H1 (cell line): ENCODE measurements at regions not wholly inside any gene's neighbourhood (a gene's known extent, or its start where the extent isn't known, plus 50 kb on each side); places are given as distances from the start of the nearest gene placed in this dataset.
"Not testable (repeated sequence)": the region's sequence is repeated elsewhere in the genome, so short reads cannot be mapped to it uniquely, and the experiment has no call there.

Experiments
- CTCF ChIA-PET: fragments of 300-600 bp; sonication (Branson Sonifier 250); formaldehyde crosslinking; loops from one replicate; lab custom pipeline; 2021; ENCODE audit not compliant: partially characterized antibody; lab: Charles Lee
- POLR2A ChIA-PET: fragments of 300-600 bp; sonication (Branson Sonifier 250); formaldehyde crosslinking; loops from one replicate; lab custom pipeline; 2021; ENCODE audit warnings: inconsistent platforms; ENCODE audit not compliant: partially characterized antibody; lab: Charles Lee
- DNase-seq, 2 experiments: peaks; one replicate each; pipeline versions ENCODE4 v3.0.0 to v3.0.0-alpha.2; 2010 to 2022; ENCODE audit warnings: low spot score in 2 of 2, low read depth in 1 of 2, mixed read lengths in 1 of 2
- FAIRE-seq: peaks from 2 replicates; lab custom pipeline; 2011; peaks lifted over from hg19 to GRCh38; lab: Jason Lieb, UNC
- H2AFZ ChIP-seq: 2 replicates; pipeline ENCODE4 v1.8.1; 2012; ENCODE audit warnings: low read length, inconsistent platforms
- H2AK5ac ChIP-seq: 2 replicates; pipeline ENCODE4 v1.6.1; 2013; ENCODE audit warnings: low read depth, low read length
- H2BK120ac ChIP-seq: replicated peaks from 2 replicates; pipeline ENCODE3; 2013; ENCODE audit warnings: low read depth, low read length, inconsistent platforms
- H2BK12ac ChIP-seq: 2 replicates; pipeline ENCODE4 v1.6.1; 2013; ENCODE audit warnings: low read depth, low read length
- H2BK15ac ChIP-seq: 2 replicates; pipeline ENCODE4 v1.6.1; 2013; ENCODE audit warnings: low read length
- H2BK20ac ChIP-seq: 2 replicates; pipeline ENCODE4 v1.6.1; 2013; ENCODE audit warnings: low read length
- H2BK5ac ChIP-seq: 2 replicates; pipeline ENCODE4 v1.6.1; 2013; ENCODE audit warnings: low read depth, low read length
- H3K14ac ChIP-seq: 2 replicates; pipeline ENCODE4 v1.6.1; 2013; ENCODE audit warnings: inconsistent platforms; ENCODE audit not compliant: insufficient read length
- H3K18ac ChIP-seq: 2 replicates; pipeline ENCODE4 v1.6.1; 2013; ENCODE audit warnings: low read length; ENCODE audit errors: extremely low read depth
- H3K23ac ChIP-seq: 2 replicates; pipeline ENCODE4 v1.6.1; 2013; ENCODE audit warnings: inconsistent platforms; ENCODE audit not compliant: insufficient read length
- H3K23me2 ChIP-seq: 2 replicates; pipeline ENCODE4 v1.6.1; 2013; ENCODE audit warnings: low read depth, low read length
- H3K27ac ChIP-seq: 2 replicates; pipeline ENCODE4 v1.6.1; 2011; ENCODE audit warnings: low read depth, low read length, inconsistent platforms
- H3K27me3 ChIP-seq, 4 experiments: replicated peaks in 1 of 4; 1 replicate in 1 of 4; 2 replicates in 3 of 4; pipeline versions ENCODE4 v1.6.1 to v1.8.1; 2011 to 2013; ENCODE audit warnings: low read length in 3 of 4, mild to moderate bottlenecking in 3 of 4, inconsistent platforms in 2 of 4, mixed read lengths in 2 of 4, moderate library complexity in 1 of 4; ENCODE audit not compliant: control insufficient read depth in 3 of 4, insufficient read depth in 3 of 4; ENCODE audit errors: extremely low read depth in 1 of 4
- H3K36me3 ChIP-seq, 4 experiments: 2 replicates each; pipeline versions ENCODE4 v1.6.1 to v1.8.1; 2011 to 2013; ENCODE audit warnings: mild to moderate bottlenecking in 4 of 4, low read length in 3 of 4, moderate library complexity in 2 of 4, control low read depth in 1 of 4, inconsistent platforms in 1 of 4; ENCODE audit not compliant: insufficient read depth in 4 of 4, control insufficient read depth in 2 of 4
- H3K4ac ChIP-seq: replicated peaks from 2 replicates; pipeline ENCODE3; 2013; ENCODE audit warnings: low read length, low read depth, mixed read lengths, inconsistent platforms; ENCODE audit not compliant: insufficient read length
- H3K4me1 ChIP-seq, 4 experiments: replicated peaks in 1 of 4; 1 replicate in 1 of 4; 2 replicates in 3 of 4; pipeline versions ENCODE4 v1.6.1 to v1.8.1; 2011 to 2013; ENCODE audit warnings: low read length in 3 of 4, inconsistent platforms in 2 of 4, mixed read lengths in 1 of 4; ENCODE audit not compliant: insufficient read depth in 4 of 4, control insufficient read depth in 3 of 4
- H3K4me2 ChIP-seq, 2 experiments: 2 replicates each; pipeline versions ENCODE4 v1.6.1 to v1.8.1; 2011 to 2013; ENCODE audit warnings: low read depth in 2 of 2, low read length in 2 of 2, control low read depth in 1 of 2, inconsistent platforms in 1 of 2, mild to moderate bottlenecking in 1 of 2; ENCODE audit not compliant: insufficient read depth in 1 of 2
- H3K4me3 ChIP-seq, 4 experiments: fragments of 200-600, 300-600 bp in 1 of 4; sonication (generic), shearing (Covaris generic), sonication (Bioruptor Twin) in 1 of 4; 2 replicates each; pipeline versions ENCODE4 v1.5.1 to v1.8.1; 2011 to 2016; ENCODE audit warnings: low read length in 4 of 4, low read depth in 3 of 4, control low read depth in 2 of 4, inconsistent platforms in 2 of 4, mild to moderate bottlenecking in 2 of 4, mixed read lengths in 1 of 4, moderate library complexity in 1 of 4; ENCODE audit not compliant: insufficient read depth in 2 of 4; ENCODE audit errors: extremely low read depth in 1 of 4
- H3K56ac ChIP-seq: replicated peaks from 2 replicates; pipeline ENCODE3; 2013; ENCODE audit warnings: low read depth, mild to moderate bottlenecking, mixed read lengths, low read length, inconsistent platforms; ENCODE audit not compliant: insufficient read length
- H3K79me1 ChIP-seq: 2 replicates; pipeline ENCODE4 v1.6.1; 2013; ENCODE audit warnings: low read depth, low read length, control low read depth
- H3K79me2 ChIP-seq, 2 experiments: 2 replicates each; pipeline versions ENCODE4 v1.6.1 to v1.8.1; 2012 to 2013; ENCODE audit warnings: low read length in 2 of 2, mild to moderate bottlenecking in 2 of 2, inconsistent platforms in 1 of 2; ENCODE audit not compliant: insufficient read depth in 2 of 2, control insufficient read depth in 1 of 2
- H3K9ac ChIP-seq, 4 experiments: replicated peaks in 1 of 4; 1 replicate in 1 of 4; 2 replicates in 3 of 4; pipeline versions ENCODE4 v1.6.1 to v1.8.1; 2011 to 2013; ENCODE audit warnings: low read depth in 3 of 4, low read length in 3 of 4, control low read depth in 2 of 4, mild to moderate bottlenecking in 2 of 4, moderate library complexity in 2 of 4, inconsistent platforms in 1 of 4; ENCODE audit errors: extremely low read depth in 1 of 4
- H3K9me3 ChIP-seq, 2 experiments: 2 replicates each; pipeline versions ENCODE4 v1.6.1 to v1.8.1; 2012 to 2013; ENCODE audit warnings: mild to moderate bottlenecking in 2 of 2, moderate library complexity in 2 of 2, control low read depth in 1 of 2, inconsistent platforms in 1 of 2, low read depth in 1 of 2, low read length in 1 of 2, mixed read lengths in 1 of 2; ENCODE audit not compliant: insufficient read depth in 2 of 2
- H4K20me1 ChIP-seq, 2 experiments: replicated peaks in 1 of 2; 2 replicates each; pipeline versions ENCODE3 to v1.8.1; 2011 to 2013; ENCODE audit warnings: inconsistent platforms in 2 of 2, low read length in 2 of 2, mild to moderate bottlenecking in 1 of 2; ENCODE audit not compliant: insufficient read depth in 2 of 2, control insufficient read depth in 1 of 2
- H4K5ac ChIP-seq: 2 replicates; pipeline ENCODE4 v1.6.1; 2013; ENCODE audit warnings: low read length, low read depth, mixed read lengths, inconsistent platforms; ENCODE audit not compliant: insufficient read length
- H4K8ac ChIP-seq: 2 replicates; pipeline ENCODE4 v1.8.0; 2013; ENCODE audit warnings: mild to moderate bottlenecking, moderate library complexity, low read length, inconsistent platforms; ENCODE audit not compliant: insufficient read depth; ENCODE audit errors: extremely low read depth
- H4K91ac ChIP-seq: replicated peaks from 2 replicates; pipeline ENCODE3; 2013; ENCODE audit warnings: low read length, mixed read lengths, inconsistent platforms; ENCODE audit not compliant: insufficient read length
- TBP ChIP-seq: IDR thresholded peaks from 2 replicates; pipeline ENCODE4 v1.6.1; 2011; ENCODE audit warnings: low read depth, low read length, improper control_type of control experiment
- WGBS, 2 experiments: shearing (Covaris generic) in 1 of 2; methylation state at CpG; one replicate each; pipeline versions ENCODE4 v1.1.6 to v1.1.7; 2013 to 2015; ENCODE audit warnings: low lambda C conversion rate in 2 of 2, mixed read lengths in 2 of 2, inconsistent platforms in 1 of 2, low coverage in 1 of 2, missing lambda C conversion rate in 1 of 2; ENCODE audit not compliant: insufficient replicate concordance in 2 of 2, insufficient coverage in 1 of 2, insufficient read length in 1 of 2; ENCODE audit errors: extremely low coverage in 1 of 2, missing lambda C conversion rate in 1 of 2; 5-methylcytosine and 5-hydroxymethylcytosine counted together

GRCh38 chr10:29387269-29387668 is 98.4 kb downstream of the LYZL1 start (continued):
- no peak for TF ChIP-seq TBP

GRCh38 chr10:29388112-29388511 is 99.2 kb downstream of the LYZL1 start:
- H2AFZ ChIP-seq, H3K56ac ChIP-seq, FAIRE-seq, H3K23me2 ChIP-seq, H3K79me2 ChIP-seq, H4K91ac ChIP-seq, H3K4ac ChIP-seq, H4K8ac ChIP-seq, H4K5ac ChIP-seq, H2BK12ac ChIP-seq, H3K79me1 ChIP-seq, H2BK5ac ChIP-seq, H3K9ac ChIP-seq, H3K27me3 ChIP-seq, H3K14ac ChIP-seq, H2BK20ac ChIP-seq, H3K36me3 ChIP-seq, H2BK15ac ChIP-seq, H3K27ac ChIP-seq, H3K23ac ChIP-seq, H2AK5ac ChIP-seq, DNase-seq, H3K4me2 ChIP-seq, H3K9me3 ChIP-seq, H2BK120ac ChIP-seq, H4K20me1 ChIP-seq, H3K18ac ChIP-seq, H3K4me3 ChIP-seq, H3K4me1 ChIP-seq: not testable (repeated sequence)
- WGBS, 2 experiments: 77% methylated on average over 2 of the region's 2 CpGs; no CpG with 5 or more reads in 1 of the 2 experiments
- ChIA-PET POLR2A (interaction anchor here (0.6 kb wide), 1 partner anchor 1675 kb away, joined by 3 read pairs; no protein-coding TSS in a partner anchor), CTCF (interaction anchor here (0.6 to 5.8 kb wide), 11 partner anchors 11 to 821 kb away, joined by 3 to 52 read pairs (median 4); no protein-coding TSS in a partner anchor)
